IPS-15b (cell line): ENCODE measurements at regions not wholly inside any gene's neighbourhood (a gene's known extent, or its start where the extent isn't known, plus 50 kb on each side); places are given as distances from the start of the nearest gene placed in this dataset.

ENCODE experiments used
- H3K27me3 ChIP-seq: one replicate; pipeline ENCODE4 v1.6.1; 2013; ENCODE audit warnings: low read length; ENCODE audit not compliant: control insufficient read depth, insufficient read depth
- H3K36me3 ChIP-seq: one replicate; pipeline ENCODE4 v1.6.1; 2013; ENCODE audit warnings: low read length; ENCODE audit not compliant: control insufficient read depth, insufficient read depth
- H3K4me1 ChIP-seq: one replicate; pipeline ENCODE4 v1.6.1; 2013; ENCODE audit warnings: mild to moderate bottlenecking, low read length; ENCODE audit not compliant: control insufficient read depth, insufficient read depth
- H3K4me3 ChIP-seq: one replicate; pipeline ENCODE4 v1.5.1; 2013; ENCODE audit warnings: low read depth, low read length
- H3K9ac ChIP-seq: one replicate; pipeline ENCODE4 v1.6.1; 2013; ENCODE audit warnings: low read depth, mild to moderate bottlenecking, low read length
- H3K9me3 ChIP-seq: one replicate; pipeline ENCODE4 v1.6.1; 2013; ENCODE audit warnings: mild to moderate bottlenecking, low read length; ENCODE audit not compliant: control insufficient read depth, insufficient read depth

DNA sequence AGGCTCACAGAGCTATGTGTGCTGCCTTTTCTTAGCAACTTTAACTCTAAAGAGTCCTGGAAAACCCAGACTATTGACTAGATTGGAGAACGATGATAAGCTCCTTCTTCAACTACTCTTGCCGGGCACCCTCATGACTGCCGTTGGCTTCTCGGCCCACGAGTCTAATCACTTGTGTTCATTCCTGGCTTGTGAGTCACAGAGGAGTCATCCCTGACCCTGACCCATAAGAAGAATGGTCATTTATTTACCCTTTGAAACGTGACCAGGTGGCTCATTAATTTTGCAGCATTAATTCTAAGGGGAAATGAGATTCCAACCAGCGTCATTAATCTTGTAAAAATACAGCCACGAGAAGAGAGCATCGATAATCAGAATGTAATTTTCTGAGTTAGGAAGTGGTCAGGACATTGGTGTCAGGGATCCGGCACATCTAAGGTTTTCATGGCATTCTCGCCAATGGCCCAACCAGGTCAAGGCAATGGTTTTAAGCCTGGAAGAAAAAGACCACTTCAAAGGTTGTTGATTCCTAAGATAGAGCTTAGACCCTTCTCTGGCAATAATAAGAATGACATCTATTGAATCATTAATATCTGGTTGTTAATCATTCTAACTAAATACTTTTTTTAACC, 183.6 kb upstream of the RUNX1 start:
- H3K27me3 ChIP-seq, result no peaks in the 10 kb centered on the region
- no peaks in the 10 kb centered on the region for H3K36me3 ChIP-seq
- no peak overlapping the region for H3K4me3 ChIP-seq
- H3K4me1 ChIP-seq, result no peaks in the 10 kb centered on the region
- no peaks in the 10 kb centered on the region for H3K9me3 ChIP-seq
- H3K9ac ChIP-seq, result no peak overlapping the region

DNA sequence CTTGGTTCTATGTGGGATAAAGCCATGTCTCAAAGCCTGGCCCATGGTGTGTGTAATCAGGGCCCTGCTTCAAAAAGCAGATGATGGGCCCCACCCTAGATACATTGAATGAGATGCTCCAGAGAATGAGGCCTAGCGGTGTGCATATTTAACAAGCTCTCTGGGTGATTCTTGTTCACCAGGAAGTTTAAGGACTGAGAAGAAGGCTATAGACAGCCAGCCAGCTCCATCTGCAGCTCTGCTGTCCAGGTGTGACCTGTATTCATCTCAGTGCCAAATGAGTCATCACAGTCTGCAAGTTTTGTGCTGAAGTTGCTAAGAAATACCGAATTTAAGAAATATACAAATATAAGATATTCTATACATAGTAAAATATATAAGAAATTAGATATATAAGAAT, 182.0 kb upstream of the RUNX1 start:
- Histone ChIP-seq H3K9me3 (no peaks in the 10 kb centered on the region), H3K9ac (no peak overlapping the region), H3K27me3 (no peaks in the 10 kb centered on the region), H3K4me3 (no peak overlapping the region), H3K36me3 (no peaks in the 10 kb centered on the region), H3K4me1 (peaks cover 9% of the 10 kb centered on the region)

DNA sequence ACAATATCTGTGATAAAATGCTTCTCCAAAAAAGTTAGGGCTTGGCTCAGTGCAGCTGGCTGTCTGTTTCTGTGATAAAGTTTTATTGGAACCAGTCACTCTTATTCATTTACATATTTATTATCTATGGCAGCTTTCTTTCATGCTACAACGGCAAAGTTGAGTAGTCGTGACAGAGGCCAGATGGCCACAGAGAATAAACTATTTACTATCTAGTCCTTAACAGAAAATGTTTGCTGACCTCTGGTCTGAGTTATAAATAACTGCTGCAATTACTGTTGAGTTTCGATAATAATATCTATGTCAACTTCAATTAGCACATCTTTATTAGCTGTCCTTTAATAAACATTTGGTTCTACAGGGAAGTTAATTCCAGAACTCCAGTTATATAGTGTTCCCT, 180.2 kb upstream of the RUNX1 start:
- no peaks in the 10 kb centered on the region for H3K9me3 ChIP-seq
- no peak overlapping the region for H3K9ac ChIP-seq
- no peaks in the 10 kb centered on the region for H3K36me3 ChIP-seq
- no peak overlapping the region for H3K4me3 ChIP-seq
- H3K27me3 ChIP-seq, result no peaks in the 10 kb centered on the region
- peaks cover 9% of the 10 kb centered on the region for H3K4me1 ChIP-seq

DNA sequence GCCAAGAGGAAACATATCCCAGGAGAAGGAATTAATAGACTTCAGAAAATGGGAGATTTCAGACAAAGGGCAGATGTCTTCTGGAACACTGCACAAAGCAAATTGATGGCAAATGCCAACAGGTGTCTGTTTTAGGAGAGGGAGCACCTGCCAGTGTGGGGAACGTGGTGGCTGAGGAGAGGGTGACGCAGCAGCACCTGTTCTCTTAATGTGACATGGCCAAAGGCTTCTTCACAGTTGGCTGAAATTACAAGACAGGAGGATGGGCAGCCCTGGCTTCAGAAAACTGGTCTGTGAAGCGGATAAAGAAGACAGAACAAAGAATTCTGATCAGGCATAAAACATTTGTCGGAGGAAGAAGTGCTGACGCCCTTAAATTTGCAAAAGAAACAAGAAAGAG, 178.7 kb upstream of the RUNX1 start:
- Histone ChIP-seq H3K9ac (no peak overlapping the region), H3K4me3 (no peak overlapping the region), H3K27me3 (no peaks in the 10 kb centered on the region), H3K4me1 (peaks cover 9% of the 10 kb centered on the region), H3K9me3 (no peaks in the 10 kb centered on the region), H3K36me3 (no peaks in the 10 kb centered on the region)

DNA sequence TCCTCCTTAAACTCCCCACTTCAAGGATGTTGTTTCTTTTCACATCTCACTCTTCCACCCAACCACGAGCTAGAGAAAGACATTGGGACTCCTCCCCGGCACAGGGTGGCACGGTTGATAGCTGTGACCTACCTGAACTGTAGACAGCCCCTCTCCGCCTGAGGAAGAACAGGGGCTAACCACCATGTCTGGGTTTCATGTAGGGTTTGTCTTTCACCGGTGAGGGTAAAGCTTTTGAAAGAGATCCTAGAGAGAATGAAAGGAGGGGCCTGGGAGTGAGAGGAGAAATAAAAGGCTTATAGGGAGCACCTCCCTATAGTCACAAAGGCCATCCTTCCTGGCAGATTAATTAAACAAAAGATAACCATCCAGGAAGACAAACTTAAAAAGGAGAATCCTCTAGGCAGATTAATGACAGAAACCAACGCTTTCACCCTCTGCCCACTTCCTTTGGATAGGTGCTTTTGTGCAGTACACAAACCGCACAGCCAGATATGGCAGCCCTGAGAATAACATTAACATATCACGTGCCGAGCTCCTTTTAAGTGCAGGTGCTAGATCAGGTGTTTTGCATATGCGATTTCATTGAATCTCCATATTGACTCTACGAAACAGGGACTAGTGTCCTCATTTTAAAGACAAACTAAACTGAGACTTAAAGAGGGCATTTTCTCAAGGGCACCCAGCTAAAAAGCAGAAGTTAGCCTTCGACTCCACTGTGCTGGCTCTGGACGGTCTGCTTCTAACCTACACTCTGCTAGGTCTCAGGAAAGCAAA, 178.1 kb upstream of the RUNX1 start:
- H3K4me3 ChIP-seq, result no peak overlapping the region
- H3K27me3 ChIP-seq, result no peaks in the 10 kb centered on the region
- H3K4me1 ChIP-seq, result peaks cover 9% of the 10 kb centered on the region
- H3K9ac ChIP-seq, result no peak overlapping the region
- H3K9me3 ChIP-seq, result no peaks in the 10 kb centered on the region
- H3K36me3 ChIP-seq, result no peaks in the 10 kb centered on the region

DNA sequence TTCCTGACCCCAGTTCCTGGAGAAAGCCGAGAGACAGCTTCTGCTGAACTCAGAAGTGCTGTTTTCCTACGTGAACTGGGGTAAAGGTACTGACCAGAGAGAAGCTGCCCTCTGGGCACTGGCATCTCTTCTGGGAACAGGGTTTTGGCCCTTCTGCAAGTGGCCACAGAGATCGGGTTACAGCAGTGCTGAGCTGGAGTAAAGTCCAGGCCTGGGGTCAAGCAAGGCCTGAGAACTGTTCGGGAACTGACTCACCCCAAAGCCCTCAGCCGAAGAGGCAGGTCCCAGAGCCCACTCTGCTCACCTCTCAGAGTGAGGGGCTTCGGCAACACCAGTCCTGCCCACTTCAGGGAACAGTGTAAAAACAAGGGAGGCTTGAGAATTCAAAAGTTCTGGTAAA, 177.2 kb upstream of the RUNX1 start:
- Histone ChIP-seq H3K4me3 (no peak overlapping the region), H3K4me1 (peaks cover 9% of the 10 kb centered on the region), H3K9me3 (no peaks in the 10 kb centered on the region), H3K27me3 (no peaks in the 10 kb centered on the region), H3K9ac (no peak overlapping the region), H3K36me3 (no peaks in the 10 kb centered on the region)

DNA sequence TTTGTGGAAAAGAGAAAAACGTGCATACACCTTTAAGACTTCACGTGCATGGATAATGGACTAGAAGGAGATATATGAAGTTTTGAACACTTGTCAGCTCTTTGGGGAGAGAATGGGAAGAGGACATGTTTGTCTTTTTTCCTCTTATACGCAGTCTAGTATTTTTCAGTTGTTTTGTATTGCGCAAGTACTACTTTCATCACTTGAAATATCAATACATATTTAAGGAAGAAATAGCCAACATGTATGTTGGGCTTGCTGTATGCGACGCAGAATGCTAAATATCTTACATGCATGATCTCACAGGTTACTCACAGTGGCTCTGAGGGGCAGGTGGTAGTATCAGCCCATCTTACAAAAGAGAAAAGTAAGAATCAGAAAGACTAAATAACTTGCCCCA, 176.5 kb upstream of the RUNX1 start:
- Histone ChIP-seq H3K27me3 (no peaks in the 10 kb centered on the region), H3K4me1 (peaks cover 9% of the 10 kb centered on the region), H3K4me3 (no peak overlapping the region)

DNA sequence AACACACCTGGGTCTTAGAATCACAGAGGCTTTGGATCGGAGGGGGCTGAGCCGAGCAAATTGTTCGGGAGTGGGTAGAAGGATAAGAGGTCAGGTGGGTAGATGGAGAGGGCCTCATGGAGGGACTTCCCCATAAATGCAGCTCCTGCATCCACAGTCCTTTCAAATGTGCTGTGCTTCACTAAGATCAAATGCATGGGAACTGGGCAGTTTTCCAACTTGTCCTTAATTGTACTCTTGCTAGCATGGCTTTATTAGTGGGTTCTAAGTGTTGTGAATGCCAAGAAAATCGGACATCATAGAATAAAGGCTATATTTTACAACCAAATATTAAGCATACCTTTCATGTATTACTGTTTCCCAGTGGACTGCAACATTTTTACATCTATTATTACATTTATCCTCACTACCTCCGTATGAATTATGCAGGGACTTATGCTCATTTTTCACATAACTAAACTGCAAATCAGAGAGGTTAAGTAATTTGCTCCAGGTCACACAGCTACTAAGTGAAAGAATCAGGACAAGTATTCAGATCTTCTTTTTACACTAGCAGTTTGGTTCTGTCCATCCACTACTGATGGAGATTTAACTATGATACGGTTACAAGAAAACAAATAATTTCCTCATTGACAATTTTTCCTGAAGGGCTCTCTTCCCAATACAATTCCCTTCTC, 174.5 kb upstream of the RUNX1 start:
- no peak overlapping the region for H3K9ac ChIP-seq
- no peaks in the 10 kb centered on the region for H3K27me3 ChIP-seq
- H3K4me3 ChIP-seq, result no peak overlapping the region
- H3K4me1 ChIP-seq, result peaks cover 9% of the 10 kb centered on the region
- no peaks in the 10 kb centered on the region for H3K36me3 ChIP-seq
- H3K9me3 ChIP-seq, result no peaks in the 10 kb centered on the region

More for the DNA sequence above, 176.5 kb upstream of the RUNX1 start:
- no peaks in the 10 kb centered on the region for H3K9me3 ChIP-seq
- no peaks in the 10 kb centered on the region for H3K36me3 ChIP-seq
- no peak overlapping the region for H3K9ac ChIP-seq

DNA sequence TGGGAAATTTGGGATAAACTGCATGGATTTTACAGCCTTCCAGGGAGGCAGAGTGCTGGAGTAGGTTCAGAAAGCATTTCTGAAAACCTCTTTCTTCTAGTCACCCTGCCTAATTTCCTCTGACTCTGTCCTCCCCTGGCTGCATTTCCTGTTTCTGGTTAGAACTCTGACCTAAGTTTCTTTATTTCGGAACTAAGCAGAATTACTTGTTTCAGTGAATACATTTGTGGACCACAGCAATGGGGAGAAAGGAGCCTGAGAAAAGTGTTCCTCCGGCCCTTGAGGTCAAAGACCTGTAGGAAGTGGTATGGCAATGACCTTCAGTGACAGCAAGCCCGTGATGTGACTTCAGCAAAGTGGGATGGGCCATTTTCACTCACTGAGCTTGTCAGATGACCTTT, 173.4 kb upstream of the RUNX1 start:
- Histone ChIP-seq H3K4me1 (peaks cover 10% of the 10 kb centered on the region), H3K9ac (no peak overlapping the region), H3K27me3 (no peaks in the 10 kb centered on the region), H3K36me3 (no peaks in the 10 kb centered on the region), H3K4me3 (no peak overlapping the region), H3K9me3 (no peaks in the 10 kb centered on the region)

DNA sequence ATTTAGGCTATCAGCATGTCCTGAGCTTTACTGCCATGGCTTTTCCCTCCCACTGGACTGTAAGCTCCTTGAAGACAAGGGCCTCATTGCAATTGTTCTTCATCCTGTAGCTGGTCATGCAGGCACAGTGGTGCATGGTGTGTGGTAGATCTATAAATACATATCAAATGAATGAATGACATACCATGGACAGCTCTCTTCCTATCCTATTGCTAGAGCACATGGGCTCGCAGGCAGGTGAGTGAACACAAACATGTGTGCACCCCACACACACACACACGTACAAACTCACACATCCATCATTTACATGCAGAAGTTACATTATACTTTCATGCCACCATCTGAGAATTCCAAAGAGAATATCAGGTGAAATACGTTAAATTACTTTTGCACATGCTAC, 172.9 kb upstream of the RUNX1 start:
- Histone ChIP-seq H3K4me1 (peaks cover 7% of the 10 kb centered on the region), H3K4me3 (no peak overlapping the region), H3K9me3 (no peaks in the 10 kb centered on the region), H3K27me3 (no peaks in the 10 kb centered on the region), H3K36me3 (no peaks in the 10 kb centered on the region), H3K9ac (no peak overlapping the region)

DNA sequence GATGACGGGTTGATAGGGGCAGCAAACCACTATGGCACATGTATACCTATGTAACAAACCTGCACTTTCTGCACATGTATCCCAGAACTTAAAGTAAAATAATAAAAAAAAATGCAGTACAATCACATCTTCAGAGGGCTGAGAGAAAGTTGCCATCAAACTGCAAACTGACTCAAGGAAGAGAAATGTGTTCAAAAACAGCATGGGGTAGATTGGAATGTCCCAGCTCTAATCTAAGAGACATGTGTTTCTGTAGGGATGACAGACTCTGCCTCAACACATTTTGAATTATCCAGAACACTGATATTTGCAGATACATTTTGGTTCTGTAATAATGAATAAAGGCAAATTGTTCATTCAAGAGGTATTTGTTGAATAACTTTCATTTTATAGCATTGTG, 171.2 kb upstream of the RUNX1 start:
- Histone ChIP-seq H3K4me3 (no peak overlapping the region), H3K4me1 (peaks cover 2% of the 10 kb centered on the region), H3K27me3 (no peaks in the 10 kb centered on the region), H3K9me3 (no peaks in the 10 kb centered on the region), H3K9ac (no peak overlapping the region), H3K36me3 (no peaks in the 10 kb centered on the region)

DNA sequence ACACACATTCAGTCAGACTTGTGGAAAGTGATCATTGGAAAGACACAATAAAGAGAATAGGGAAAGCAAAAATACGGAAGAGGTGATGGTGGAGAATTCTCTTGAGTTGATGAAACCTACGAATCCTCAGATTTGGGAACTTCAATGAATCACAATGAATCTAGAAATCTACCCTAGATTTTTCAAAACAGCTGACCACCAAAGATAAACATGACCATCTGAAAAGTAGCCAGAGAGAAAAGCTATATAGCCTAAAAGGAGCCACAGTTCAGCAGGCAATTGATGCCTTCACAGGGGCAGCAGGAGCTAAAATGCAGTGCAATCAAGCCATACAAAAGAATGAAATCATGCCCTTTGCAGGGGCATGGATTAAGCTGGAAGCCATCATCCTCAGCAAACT, 170.6 kb upstream of the RUNX1 start:
- Histone ChIP-seq H3K4me3 (no peak overlapping the region), H3K4me1 (peaks cover 2% of the 10 kb centered on the region)

More for the DNA sequence above, 170.6 kb upstream of the RUNX1 start:
- no peaks in the 10 kb centered on the region for H3K9me3 ChIP-seq
- no peaks in the 10 kb centered on the region for H3K27me3 ChIP-seq
- no peak overlapping the region for H3K9ac ChIP-seq
- no peaks in the 10 kb centered on the region for H3K36me3 ChIP-seq
